GM12878 (cell line): ENCODE measurements at regions not wholly inside any gene's neighbourhood (a gene's known extent, or its start where the extent isn't known, plus 50 kb on each side); places are given as distances from the start of the nearest gene placed in this dataset.

ENCODE experiments used
- ATAC-seq: fragments of 200-7000 bp; cut with Tn5 transposase; 3 replicates; pipeline ENCODE4 v1.9.1; 2020; ENCODE audit warnings: mild to moderate bottlenecking, moderate library complexity
- BruUV-seq: library from RNA; stranded (reverse); fragments of 400-500 nt; replicated peaks from 2 replicates; lab custom pipeline; 2021; lab: Mats Ljungman, UMichigan
- CTCF ChIA-PET: fragments of 300-600 bp; sonication (Branson Sonifier 250); formaldehyde crosslinking; extraction: SDS; loops from one replicate; lab custom pipeline; 2021; ENCODE audit warnings: inconsistent platforms; lab: Yijun Ruan, JAX
- POLR2A ChIA-PET: fragments of 350-600 bp; formaldehyde crosslinking; extraction: SDS; loops from one replicate; lab custom pipeline; 2021; ENCODE audit warnings: inconsistent platforms; lab: Charles Lee
- RAD21 ChIA-PET: fragments of 300-600 bp; sonication (Branson Sonifier 250); formaldehyde crosslinking; loops from one replicate; lab custom pipeline; 2023; ENCODE audit warnings: antibody characterized with exemption; ENCODE audit not compliant: unreplicated experiment; lab: Charles Lee
- SMC1A ChIA-PET: fragments of 300-600 bp; sonication (Branson Sonifier 250); formaldehyde crosslinking; loops from one replicate; lab custom pipeline; 2023; ENCODE audit not compliant: unreplicated experiment, uncharacterized antibody; lab: Charles Lee
- DNase-seq: peaks from one replicate; pipeline ENCODE4 v3.0.0-alpha.2; 2011; ENCODE audit warnings: low read depth, low spot score
- FAIRE-seq: peaks from 3 replicates; lab custom pipeline; 2011; peaks lifted over from hg19 to GRCh38; lab: Jason Lieb, UNC
- H2AFZ ChIP-seq: 2 replicates; pipeline ENCODE4 v1.6.0; 2011; ENCODE audit warnings: low read depth, low read length, control low read depth; ENCODE audit not compliant: control insufficient read depth
- H3K27ac ChIP-seq: 2 replicates; pipeline ENCODE4 v1.5.1; 2011; ENCODE audit warnings: control low read depth; ENCODE audit not compliant: control insufficient read depth, insufficient read depth
- H3K27me3 ChIP-seq, 2 experiments: replicated peaks in 1 of 2; 2 replicates each; pipeline versions ENCODE4 v1.6.0 to v1.6.1; 2011; ENCODE audit warnings: low read length in 1 of 2; ENCODE audit not compliant: control insufficient read depth in 2 of 2, insufficient read depth in 2 of 2
- H3K36me3 ChIP-seq, 2 experiments: 2 replicates each; pipeline ENCODE4 v1.5.1; 2011; ENCODE audit warnings: low read length in 1 of 2; ENCODE audit not compliant: control insufficient read depth in 2 of 2, insufficient read depth in 2 of 2
- H3K4me1 ChIP-seq: 2 replicates; pipeline ENCODE4 v1.6.1; 2011; ENCODE audit warnings: mild to moderate bottlenecking, low read length, moderate library complexity, mixed read lengths; ENCODE audit not compliant: control insufficient read depth, insufficient read depth
- H3K4me2 ChIP-seq: 2 replicates; pipeline ENCODE4 v1.6.0; 2011; ENCODE audit warnings: control low read depth; ENCODE audit not compliant: control insufficient read depth, insufficient read depth
- H3K4me3 ChIP-seq: fragments of 200-600 bp; sonication (generic); 2 replicates; pipeline ENCODE4 v1.5.1; 2016
- H3K79me2 ChIP-seq: 2 replicates; pipeline ENCODE4 v1.6.0; 2011; ENCODE audit warnings: low read length; ENCODE audit not compliant: control insufficient read depth, insufficient read depth
- H3K9ac ChIP-seq: 2 replicates; pipeline ENCODE4 v1.8.0; 2011; ENCODE audit warnings: low read length, control low read depth, mixed read lengths; ENCODE audit not compliant: control insufficient read depth, insufficient read depth
- H3K9me3 ChIP-seq: replicated peaks from 3 replicates; pipeline ENCODE4 v1.5.1; 2011; ENCODE audit warnings: mild to moderate bottlenecking, low read length; ENCODE audit not compliant: control insufficient read depth, insufficient read depth
- H4K20me1 ChIP-seq: 2 replicates; pipeline ENCODE4 v1.6.0; 2011; ENCODE audit not compliant: control insufficient read depth, insufficient read depth
- BCL3 ChIP-seq: IDR thresholded peaks from 2 replicates; pipeline ENCODE4 v1.6.1; 2011; ENCODE audit warnings: borderline replicate concordance, low read depth, mild to moderate bottlenecking, moderate library complexity, low read length; ENCODE audit not compliant: insufficient read depth, poor library complexity, severe bottlenecking
- BHLHE40 ChIP-seq, 2 experiments: fragments of 450-650 bp in 1 of 2; IDR thresholded peaks; 2 replicates each; pipeline ENCODE4 v1.6.1; 2011 to 2017; ENCODE audit warnings: low read depth in 2 of 2, borderline replicate concordance in 1 of 2, improper control_type of control experiment in 1 of 2, low read length in 1 of 2, mild to moderate bottlenecking in 1 of 2
- CBFB ChIP-seq: IDR thresholded peaks from 2 replicates; pipeline ENCODE4 v1.6.1; 2016; ENCODE audit warnings: antibody characterized with exemption, low read depth
- CHD1 ChIP-seq: IDR thresholded peaks from 2 replicates; pipeline ENCODE4 v1.6.1; 2012; ENCODE audit warnings: low read depth, low read length, improper control_type of control experiment
- EED ChIP-seq: sonication (generic); IDR thresholded peaks from 2 replicates; pipeline ENCODE4 v1.6.1; 2016; ENCODE audit warnings: antibody characterized with exemption, low read depth
- MTA2 ChIP-seq: fragments of 450-650 bp; IDR thresholded peaks from 2 replicates; pipeline ENCODE4 v1.6.1; 2016; ENCODE audit warnings: low read depth, mild to moderate bottlenecking, moderate library complexity
- NBN ChIP-seq: fragments of 450-650 bp; IDR thresholded peaks from 2 replicates; pipeline ENCODE4 v1.6.1; 2016
- NFXL1 ChIP-seq: fragments of 450-650 bp; IDR thresholded peaks from 2 replicates; pipeline ENCODE4 v1.6.1; 2017; ENCODE audit warnings: antibody characterized with exemption, mild to moderate bottlenecking, borderline replicate concordance
- PAX5 ChIP-seq: IDR thresholded peaks from 2 replicates; pipeline ENCODE4 v1.6.1; 2011; ENCODE audit warnings: low read depth, low read length, borderline replicate concordance
- SPI1 ChIP-seq: IDR thresholded peaks from 2 replicates; pipeline ENCODE4 v1.6.1; 2011; ENCODE audit warnings: low read depth, mild to moderate bottlenecking, low read length, moderate library complexity, borderline replicate concordance; ENCODE audit not compliant: insufficient read depth
- STAT3 ChIP-seq: IDR thresholded peaks from 2 replicates; pipeline ENCODE4 v1.6.1; 2011; ENCODE audit warnings: low read depth, low read length, improper control_type of control experiment
- YY1 ChIP-seq: IDR thresholded peaks from 2 replicates; pipeline ENCODE4 v1.6.1; 2011; ENCODE audit warnings: low read depth, mild to moderate bottlenecking, low read length
- ZNF217 ChIP-seq: fragments of 450-650 bp; IDR thresholded peaks from 2 replicates; pipeline ENCODE4 v1.6.1; 2017; ENCODE audit warnings: antibody characterized with exemption, mild to moderate bottlenecking
- WGBS: methylation state at CpG from one replicate; pipeline ENCODE4 v1.1.6; 2016; ENCODE audit warnings: low lambda C conversion rate; ENCODE audit not compliant: insufficient replicate concordance, insufficient coverage; ENCODE audit errors: missing lambda C conversion rate; 5-methylcytosine and 5-hydroxymethylcytosine counted together
- in situ Hi-C: fragments of 300-500 bp; cut with MboI; formaldehyde crosslinking; loops from 9 replicates; pipeline ENCODE4 v1.14.3; 2018; ENCODE audit warnings: mixed read lengths
- intact Hi-C: fragments of 100-400 bp; cut with micrococcal nuclease; formaldehyde crosslinking; loops from one replicate; pipeline ENCODE4 v1.14.2; 2022; ENCODE audit not compliant: unreplicated experiment
- TF ChIP-seq, protein P1 (sequence below): fragments of 450-650 bp; IDR thresholded peaks from 2 replicates; pipeline ENCODE4 v1.6.1; 2017; ENCODE audit warnings: mild to moderate bottlenecking

GRCh38 chr3:154872074-154872473 is 208.0 kb upstream of the MME start:
- Histone ChIP-seq H3K9ac (no peak overlapping the region), H3K36me3 (no peaks in the 10 kb centered on the region), H2AFZ (no peak overlapping the region), H3K79me2 (no peaks in the 10 kb centered on the region), H3K9me3 (no peaks in the 10 kb centered on the region), H3K4me3 (no peak overlapping the region), H3K4me1 (no peaks in the 10 kb centered on the region), H3K27ac (no peak overlapping the region), H3K27me3 (no peaks in the 10 kb centered on the region), H3K4me2 (no peak overlapping the region), H4K20me1 (no peaks in the 10 kb centered on the region)
- SMC1A ChIA-PET, result no interaction called here
- CTCF ChIA-PET, result no interaction called here
- 2% methylated on average over 6 of the region's 6 CpGs for WGBS
- intact Hi-C loops, result no loop called here
- in situ Hi-C loops, result no loop called here
- ATAC-seq (no peak), DNase-seq (no peak), FAIRE-seq (no peak)
- RAD21 ChIA-PET, result no interaction called here
- no TSS peak for BruUV-seq
- POLR2A ChIA-PET, result no interaction called here
- TF ChIP-seq NFXL1 (no peak), BHLHE40 (IDR thresholded peaks at IDR 0.05; ENCODE audit: borderline replicate concordance in 1 of 2, low read depth in 2 of 2, low read length in 1 of 2) (no peak), EED (no peak), ZNF217 (no peak)

- Histone ChIP-seq H3K9me3 (no peaks in the 10 kb centered on the region), H3K4me2 (no peak overlapping the region), H3K36me3 (no peaks in the 10 kb centered on the region), H3K4me1 (no peaks in the 10 kb centered on the region)
- ChIA-PET CTCF (no interaction called here), SMC1A (no interaction called here)
- BruUV-seq, result no TSS peak
- no peak for DNase-seq
- TF ChIP-seq STAT3 (no peak), CBFB (no peak), SPI1 (no peak), CHD1 (no peak), NBN (no peak), EED (no peak), PAX5 (no peak), BCL3 (no peak), MTA2 (no peak), YY1 (no peak)
- TF ChIP-seq, protein P1, sequence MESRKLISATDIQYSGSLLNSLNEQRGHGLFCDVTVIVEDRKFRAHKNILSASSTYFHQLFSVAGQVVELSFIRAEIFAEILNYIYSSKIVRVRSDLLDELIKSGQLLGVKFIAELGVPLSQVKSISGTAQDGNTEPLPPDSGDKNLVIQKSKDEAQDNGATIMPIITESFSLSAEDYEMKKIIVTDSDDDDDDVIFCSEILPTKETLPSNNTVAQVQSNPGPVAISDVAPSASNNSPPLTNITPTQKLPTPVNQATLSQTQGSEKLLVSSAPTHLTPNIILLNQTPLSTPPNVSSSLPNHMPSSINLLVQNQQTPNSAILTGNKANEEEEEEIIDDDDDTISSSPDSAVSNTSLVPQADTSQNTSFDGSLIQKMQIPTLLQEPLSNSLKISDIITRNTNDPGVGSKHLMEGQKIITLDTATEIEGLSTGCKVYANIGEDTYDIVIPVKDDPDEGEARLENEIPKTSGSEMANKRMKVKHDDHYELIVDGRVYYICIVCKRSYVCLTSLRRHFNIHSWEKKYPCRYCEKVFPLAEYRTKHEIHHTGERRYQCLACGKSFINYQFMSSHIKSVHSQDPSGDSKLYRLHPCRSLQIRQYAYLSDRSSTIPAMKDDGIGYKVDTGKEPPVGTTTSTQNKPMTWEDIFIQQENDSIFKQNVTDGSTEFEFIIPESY, result no peak
- TF ChIP-seq, all 136 proteins: peak for 0
- no peak overlapping the region for H3K9ac ChIP-seq
- in situ Hi-C loops, result no loop called here
- no peak for ATAC-seq
- H3K27me3 ChIP-seq, result no peaks in the 10 kb centered on the region
- intact Hi-C loops, result no loop called here
- H3K79me2 ChIP-seq, result no peaks in the 10 kb centered on the region
- WGBS, result 4% methylated on average over 1 of the region's 1 CpG
- H4K20me1 ChIP-seq, result no peaks in the 10 kb centered on the region
- ChIA-PET RAD21 (interaction anchor here (1.0 kb wide), 1 partner anchor 27 kb away, joined by 3 read pairs; no protein-coding TSS in a partner anchor), POLR2A (no interaction called here)
- H3K27ac ChIP-seq, result no peak overlapping the region
- no peak overlapping the region for H3K4me3 ChIP-seq
- no peak overlapping the region for H2AFZ ChIP-seq
- no peak for FAIRE-seq
Observed at GRCh38 chr3:154864947-154865346, 215.2 kb upstream of the MME start.
